ENCODE measurements at regions not wholly inside any gene's neighbourhood (a gene's known extent, or its start where the extent isn't known, plus 50 kb on each side); places are given as distances from the start of the nearest gene placed in this dataset.

DNA sequence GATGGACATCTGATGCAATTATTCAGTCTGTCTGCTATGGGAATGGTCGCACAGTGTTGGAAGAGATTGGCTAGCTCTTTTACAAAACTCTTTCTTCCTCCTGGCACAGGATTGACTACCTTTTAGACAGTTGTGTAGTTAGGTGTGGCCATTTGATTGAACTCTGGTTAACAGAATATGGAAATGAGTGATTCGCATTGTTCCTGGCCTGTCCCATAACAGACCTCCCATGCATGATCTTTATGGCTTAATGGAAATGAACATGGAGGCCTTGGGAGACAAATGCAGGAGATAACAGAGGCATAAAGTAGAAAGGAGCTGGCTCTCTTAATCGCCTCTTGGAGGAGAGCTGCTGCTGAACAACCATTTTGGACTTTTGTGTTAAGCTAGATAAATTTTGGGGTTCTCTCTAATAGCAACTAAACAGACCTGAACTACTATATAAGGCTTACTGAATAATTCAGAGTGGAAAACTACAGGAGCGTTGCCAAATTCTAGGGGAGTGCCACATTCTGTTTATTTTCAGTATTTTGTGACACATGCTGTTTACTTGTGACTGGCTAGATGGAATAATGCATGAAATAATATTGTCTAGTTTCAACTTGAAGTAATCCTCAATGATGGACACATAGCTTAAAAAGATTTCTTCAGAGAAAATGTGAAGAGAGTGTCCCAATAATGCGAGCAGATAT is 357.7 kb upstream of the SGO1 start:
- H3K4me3 Mint-ChIP-seq (ENCODE audit: unreplicated experiment) = no peak overlapping the region
- no peaks in the 10 kb centered on the region for H3K36me3 Mint-ChIP-seq (ENCODE audit: insufficient read depth, unreplicated experiment)
- DNase-seq (ENCODE audit: unreplicated experiment) = no peak
- CTCF ChIA-PET = interaction anchor here (0.5 to 1.2 kb wide), 3 partner anchors 11 to 1247 kb away, joined by 3 read pairs; no protein-coding TSS in a partner anchor
- H3K27me3 Mint-ChIP-seq (ENCODE audit: insufficient read depth, unreplicated experiment) = no peaks in the 10 kb centered on the region
- POLR2A ChIA-PET = no interaction called here
- no peaks in the 10 kb centered on the region for H3K4me1 Mint-ChIP-seq (ENCODE audit: insufficient read depth, unreplicated experiment)
- intact Hi-C loops (cut with micrococcal nuclease) = no loop called here
- H3K27ac Mint-ChIP-seq (ENCODE audit: low read depth, unreplicated experiment) = no peak overlapping the region
- no TSS peak for BruUV-seq (replicated peaks)
- TF ChIP-seq, protein P1, sequence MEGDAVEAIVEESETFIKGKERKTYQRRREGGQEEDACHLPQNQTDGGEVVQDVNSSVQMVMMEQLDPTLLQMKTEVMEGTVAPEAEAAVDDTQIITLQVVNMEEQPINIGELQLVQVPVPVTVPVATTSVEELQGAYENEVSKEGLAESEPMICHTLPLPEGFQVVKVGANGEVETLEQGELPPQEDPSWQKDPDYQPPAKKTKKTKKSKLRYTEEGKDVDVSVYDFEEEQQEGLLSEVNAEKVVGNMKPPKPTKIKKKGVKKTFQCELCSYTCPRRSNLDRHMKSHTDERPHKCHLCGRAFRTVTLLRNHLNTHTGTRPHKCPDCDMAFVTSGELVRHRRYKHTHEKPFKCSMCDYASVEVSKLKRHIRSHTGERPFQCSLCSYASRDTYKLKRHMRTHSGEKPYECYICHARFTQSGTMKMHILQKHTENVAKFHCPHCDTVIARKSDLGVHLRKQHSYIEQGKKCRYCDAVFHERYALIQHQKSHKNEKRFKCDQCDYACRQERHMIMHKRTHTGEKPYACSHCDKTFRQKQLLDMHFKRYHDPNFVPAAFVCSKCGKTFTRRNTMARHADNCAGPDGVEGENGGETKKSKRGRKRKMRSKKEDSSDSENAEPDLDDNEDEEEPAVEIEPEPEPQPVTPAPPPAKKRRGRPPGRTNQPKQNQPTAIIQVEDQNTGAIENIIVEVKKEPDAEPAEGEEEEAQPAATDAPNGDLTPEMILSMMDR (IDR thresholded peaks at IDR 0.05; ENCODE audit: unreplicated experiment) = no peak
- no peaks in the 10 kb centered on the region for H3K9me3 Mint-ChIP-seq (ENCODE audit: unreplicated experiment)

DNA sequence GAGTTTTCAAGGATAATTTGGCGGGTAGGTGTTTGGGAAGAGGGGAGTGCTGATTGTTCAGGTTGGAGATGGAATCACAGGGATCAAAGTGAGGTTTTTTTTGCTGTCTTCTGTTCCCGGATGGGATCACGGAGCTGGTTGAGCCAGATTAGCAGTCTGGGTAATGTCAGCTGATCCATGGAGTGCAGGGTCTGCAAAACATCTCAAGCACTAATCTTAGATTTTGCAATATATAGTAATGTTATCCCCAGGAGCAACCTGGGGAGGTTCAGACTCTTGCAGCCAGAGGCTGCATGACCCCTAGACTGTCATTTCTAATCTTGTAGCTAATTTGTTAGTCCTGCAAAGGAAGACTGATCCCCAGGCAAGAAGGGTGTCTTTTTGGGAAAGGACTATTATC is 354.1 kb upstream of the SGO1 start:
- Mint-ChIP-seq H3K27me3 (ENCODE audit: insufficient read depth, unreplicated experiment) (no peaks in the 10 kb centered on the region), H3K4me1 (ENCODE audit: insufficient read depth, unreplicated experiment) (no peaks in the 10 kb centered on the region), H3K36me3 (ENCODE audit: insufficient read depth, unreplicated experiment) (no peaks in the 10 kb centered on the region), H3K9me3 (ENCODE audit: unreplicated experiment) (no peaks in the 10 kb centered on the region), H3K4me3 (ENCODE audit: unreplicated experiment) (no peak overlapping the region), H3K27ac (ENCODE audit: low read depth, unreplicated experiment) (no peak overlapping the region)
- no TSS peak for BruUV-seq (replicated peaks)
- TF ChIP-seq, protein P1 (IDR thresholded peaks at IDR 0.05; ENCODE audit: unreplicated experiment) = no peak
- no peak for DNase-seq (ENCODE audit: unreplicated experiment)
- intact Hi-C loops (cut with micrococcal nuclease) = no loop called here
- ChIA-PET POLR2A (no interaction called here), CTCF (interaction anchor here (0.6 kb wide), 1 partner anchor 1246 kb away, joined by 3 read pairs; no protein-coding TSS in a partner anchor)

DNA sequence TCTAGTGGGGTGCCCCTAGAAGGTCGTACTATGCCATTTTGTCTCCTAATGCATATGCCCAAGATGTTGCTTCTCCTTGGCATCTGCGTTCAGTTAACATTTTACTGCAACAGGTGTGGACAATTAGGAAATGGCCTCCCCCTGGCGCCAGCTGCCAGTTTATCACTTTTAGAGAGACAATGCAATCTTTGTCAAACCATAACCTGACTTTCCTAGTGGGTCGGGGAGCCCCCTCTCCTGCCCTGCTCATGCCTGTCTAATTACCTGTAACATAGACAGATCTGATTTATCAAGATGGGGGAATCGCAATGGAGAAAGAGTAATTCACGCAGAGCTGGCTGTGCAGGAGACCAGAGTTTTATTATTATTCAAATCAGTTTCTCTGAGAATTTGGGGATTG is 353.7 kb upstream of the SGO1 start:
- DNase-seq (ENCODE audit: unreplicated experiment) = no peak
- intact Hi-C loops (cut with micrococcal nuclease) = no loop called here
- no peaks in the 10 kb centered on the region for H3K36me3 Mint-ChIP-seq (ENCODE audit: insufficient read depth, unreplicated experiment)
- H3K9me3 Mint-ChIP-seq (ENCODE audit: unreplicated experiment) = no peaks in the 10 kb centered on the region
- BruUV-seq (replicated peaks) = no TSS peak
- no peak overlapping the region for H3K27ac Mint-ChIP-seq (ENCODE audit: low read depth, unreplicated experiment)
- POLR2A ChIA-PET = no interaction called here
- CTCF ChIA-PET = no interaction called here
- H3K27me3 Mint-ChIP-seq (ENCODE audit: insufficient read depth, unreplicated experiment) = no peaks in the 10 kb centered on the region
- no peak overlapping the region for H3K4me3 Mint-ChIP-seq (ENCODE audit: unreplicated experiment)
- TF ChIP-seq, protein P1 (IDR thresholded peaks at IDR 0.05; ENCODE audit: unreplicated experiment) = no peak
- H3K4me1 Mint-ChIP-seq (ENCODE audit: insufficient read depth, unreplicated experiment) = no peaks in the 10 kb centered on the region

DNA sequence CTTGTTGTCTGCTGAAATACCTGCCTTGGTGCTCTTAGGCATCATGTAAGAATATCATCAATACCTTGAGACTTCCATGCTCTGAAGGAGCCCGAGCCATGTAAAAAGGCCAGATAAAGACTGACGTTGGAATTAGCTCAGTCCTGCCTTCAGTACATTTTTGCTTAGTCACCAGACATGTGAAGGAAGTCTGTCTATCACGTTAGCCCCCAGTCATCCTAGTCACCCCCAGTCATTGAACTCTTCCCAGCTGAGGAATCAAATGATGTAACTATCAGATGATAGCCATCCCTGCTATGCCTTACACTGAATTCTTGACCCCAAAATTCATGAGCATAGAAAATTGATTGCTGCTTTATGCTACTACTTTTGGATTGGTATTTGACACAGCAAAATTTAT is 351.2 kb upstream of the SGO1 start:
- H3K27me3 Mint-ChIP-seq (ENCODE audit: insufficient read depth, unreplicated experiment) = no peaks in the 10 kb centered on the region
- no TSS peak for BruUV-seq (replicated peaks)

More for the DNA sequence above, 351.2 kb upstream of the SGO1 start:
- Mint-ChIP-seq H3K27ac (ENCODE audit: low read depth, unreplicated experiment) (no peak overlapping the region), H3K4me1 (ENCODE audit: insufficient read depth, unreplicated experiment) (no peaks in the 10 kb centered on the region), H3K9me3 (ENCODE audit: unreplicated experiment) (no peaks in the 10 kb centered on the region), H3K36me3 (ENCODE audit: insufficient read depth, unreplicated experiment) (no peaks in the 10 kb centered on the region), H3K4me3 (ENCODE audit: unreplicated experiment) (no peak overlapping the region)
- TF ChIP-seq, protein P1 (IDR thresholded peaks at IDR 0.05; ENCODE audit: unreplicated experiment) = no peak
- DNase-seq (ENCODE audit: unreplicated experiment) = no peak
- ChIA-PET POLR2A (no interaction called here), CTCF (no interaction called here)
- intact Hi-C loops (cut with micrococcal nuclease) = no loop called here
